ENCODE measurements at regions not wholly inside any gene's neighbourhood (a gene's known extent, or its start where the extent isn't known, plus 50 kb on each side); places are given as distances from the start of the nearest gene placed in this dataset.

- no peak overlapping the region for H3K4me3 ChIP-seq (replicated peaks in 1 of 3; ENCODE audit: low read depth in 2 of 3, low read length in 3 of 3)
Measured at GRCh38 chr16:85361441-85362118, 249.3 kb upstream of the CIBAR2 start.

GRCh38 chr16:85362443-85362842, 250.2 kb upstream of the CIBAR2 start:
- H4K20me1 ChIP-seq (ENCODE audit: insufficient read depth, low read length), result no peaks in the 10 kb centered on the region
- Mint-ChIP-seq H3K4me1 (no peaks in the 10 kb centered on the region), H3K27me3 (ENCODE audit: low read depth in 3 of 3) (peaks cover 2 to 11% (median 4%) of the 10 kb centered on the region in 3 donors), H3K9me3 (peaks cover 0 to 5% (median 2%) of the 10 kb centered on the region in 7 donors), H3K27ac (no peak overlapping the region), H3K4me3 (no peak overlapping the region), H3K36me3 (no peaks in the 10 kb centered on the region)
- H3K36me3 ChIP-seq (replicated peaks in 1 of 2; ENCODE audit: control insufficient read depth in 1 of 2, insufficient read depth in 2 of 2, low read length in 2 of 2), result no peaks in the 10 kb centered on the region
- WGBS (ENCODE audit: insufficient coverage), result 80% methylated on average over 3 of the region's 6 CpGs
- no peaks in the 10 kb centered on the region for H3K79me2 ChIP-seq (ENCODE audit: insufficient read depth, low read length)
- H2AFZ ChIP-seq (ENCODE audit: insufficient read depth, low read depth, low read length, poor library complexity, severe bottlenecking), result no peak overlapping the region
- no peak overlapping the region for H3K9ac ChIP-seq (ENCODE audit: insufficient read depth, low read length, poor library complexity, severe bottlenecking)
- no peak overlapping the region for H3K4me2 ChIP-seq (replicated peaks; ENCODE audit: extremely low read depth, low read length, poor library complexity, severe bottlenecking)
- no peaks in the 10 kb centered on the region for H3K4me1 ChIP-seq (ENCODE audit: control insufficient read depth in 1 of 2, insufficient read depth in 2 of 2, low read length in 2 of 2)
- DNase-seq, result no peak
- H3K4me3 ChIP-seq (replicated peaks in 1 of 3; ENCODE audit: low read depth in 2 of 3, low read length in 3 of 3), result no peak overlapping the region
- intact Hi-C loops (cut with micrococcal nuclease), result no loop called here
- no peak for TF ChIP-seq CTCF (IDR thresholded peaks at IDR 0.05)
- H3K27ac ChIP-seq (ENCODE audit: low read depth in 1 of 2, low read length in 2 of 2), result no peak overlapping the region
- no peaks in the 10 kb centered on the region for H3K27me3 ChIP-seq (ENCODE audit: control insufficient read depth in 2 of 2, insufficient read depth in 2 of 2, low read length in 2 of 2)
- H3K9me3 ChIP-seq (replicated peaks in 1 of 2; ENCODE audit: control insufficient read depth in 1 of 2, insufficient read depth in 1 of 2, low read length in 2 of 2), result no peaks in the 10 kb centered on the region

More at GRCh38 chr16:85361441-85362118, 249.3 kb upstream of the CIBAR2 start:
- no peaks in the 10 kb centered on the region for H3K9me3 ChIP-seq (replicated peaks in 1 of 2; ENCODE audit: control insufficient read depth in 1 of 2, insufficient read depth in 1 of 2, low read length in 2 of 2)
- Mint-ChIP-seq H3K4me3 (no peak overlapping the region), H3K27ac (peak overlapping the region in 1 of 7 donors; percentile 53), H3K9me3 (peaks cover 0 to 5% (median 2%) of the 10 kb centered on the region in 7 donors), H3K36me3 (no peaks in the 10 kb centered on the region), H3K27me3 (ENCODE audit: low read depth in 3 of 3) (peaks cover 2 to 6% (median 4%) of the 10 kb centered on the region in 3 donors), H3K4me1 (no peaks in the 10 kb centered on the region)
- no peak for DNase-seq
- H3K27ac ChIP-seq (ENCODE audit: low read depth in 1 of 2, low read length in 2 of 2), result no peak overlapping the region
- no peak overlapping the region for H3K9ac ChIP-seq (ENCODE audit: insufficient read depth, low read length, poor library complexity, severe bottlenecking)
- TF ChIP-seq CTCF (IDR thresholded peaks at IDR 0.05), result no peak
- intact Hi-C loops (cut with micrococcal nuclease), result no loop called here
- H3K36me3 ChIP-seq (replicated peaks in 1 of 2; ENCODE audit: control insufficient read depth in 1 of 2, insufficient read depth in 2 of 2, low read length in 2 of 2), result no peaks in the 10 kb centered on the region
- H4K20me1 ChIP-seq (ENCODE audit: insufficient read depth, low read length), result no peaks in the 10 kb centered on the region
- no peak overlapping the region for H2AFZ ChIP-seq (ENCODE audit: insufficient read depth, low read depth, low read length, poor library complexity, severe bottlenecking)
- H3K4me2 ChIP-seq (replicated peaks; ENCODE audit: extremely low read depth, low read length, poor library complexity, severe bottlenecking), result no peak overlapping the region
- no peaks in the 10 kb centered on the region for H3K4me1 ChIP-seq (ENCODE audit: control insufficient read depth in 1 of 2, insufficient read depth in 2 of 2, low read length in 2 of 2)
- H3K27me3 ChIP-seq (ENCODE audit: control insufficient read depth in 2 of 2, insufficient read depth in 2 of 2, low read length in 2 of 2), result no peaks in the 10 kb centered on the region
- WGBS (ENCODE audit: insufficient coverage), result 78% methylated on average over 20 of the region's 23 CpGs
- H3K79me2 ChIP-seq (ENCODE audit: insufficient read depth, low read length), result no peaks in the 10 kb centered on the region

Measured in CD14-positive monocyte (primary cell).